Erythroblast (primary cell): ENCODE measurements at regions not wholly inside any gene's neighbourhood (a gene's known extent, or its start where the extent isn't known, plus 50 kb on each side); places are given as distances from the start of the nearest gene placed in this dataset.

Experiments
- GATA1 ChIP-seq: IDR thresholded peaks from 2 replicates; pipeline ENCODE4 v1.6.1; 2011; ENCODE audit warnings: low read depth, mild to moderate bottlenecking, control low read depth, low read length, moderate library complexity
- POLR2A ChIP-seq: IDR thresholded peaks from 2 replicates; pipeline ENCODE4 v1.6.1; 2011; ENCODE audit warnings: mild to moderate bottlenecking, low read length

DNA sequence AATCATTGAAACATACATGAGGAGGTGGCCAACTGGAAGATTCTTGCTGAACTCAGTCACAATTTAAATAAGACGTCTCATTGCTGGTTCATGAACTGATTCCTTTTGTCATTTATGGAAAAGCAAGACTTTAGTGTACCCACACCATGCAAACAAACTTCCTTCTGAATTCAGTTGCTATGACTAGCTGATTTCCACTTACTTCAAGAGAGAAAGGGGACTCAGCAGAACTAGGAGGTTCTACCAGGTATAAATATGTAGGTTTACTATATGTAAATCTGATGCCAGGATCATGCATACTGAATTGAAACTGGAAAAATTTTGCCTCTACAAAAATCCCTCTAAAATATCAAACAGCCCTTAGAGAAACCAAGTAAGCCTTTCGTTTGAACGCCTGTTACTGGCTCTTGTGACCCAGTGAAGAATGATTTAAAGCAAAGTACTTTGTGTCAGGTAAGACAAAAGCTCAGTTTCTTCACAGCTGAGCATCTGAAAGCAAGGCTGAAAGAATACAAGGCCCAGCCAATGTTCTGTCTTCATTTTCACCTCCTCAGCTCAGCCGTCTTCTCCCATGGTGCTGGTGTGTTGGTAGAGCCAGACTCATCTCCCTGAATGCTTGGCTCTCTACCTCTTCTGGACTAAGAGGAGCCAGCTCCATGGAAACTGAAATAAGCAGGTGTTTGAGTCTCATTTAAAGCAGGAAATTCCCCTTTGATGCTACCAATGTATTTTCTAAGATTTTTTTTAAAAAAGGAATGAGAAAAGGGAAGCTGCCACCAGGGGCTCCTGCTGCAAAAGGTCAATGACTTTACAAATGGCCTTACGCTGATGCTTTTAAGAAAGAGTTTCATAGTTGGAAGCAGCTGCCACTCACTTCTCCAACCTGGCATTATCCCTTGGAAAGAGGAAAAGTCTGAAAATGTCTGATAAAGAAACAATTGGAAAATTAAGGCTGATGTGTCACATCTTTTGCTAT, 301.6 kb downstream of the EFHB start:
- no peak for TF ChIP-seq POLR2A
- TF ChIP-seq GATA1: no peak
